DND-41 (cell line): ENCODE measurements at regions not wholly inside any gene's neighbourhood (a gene's known extent, or its start where the extent isn't known, plus 50 kb on each side); places are given as distances from the start of the nearest gene placed in this dataset.

Source experiments
- ATAC-seq: fragments of 200-7000 bp; cut with Tn5 transposase; 3 replicates; pipeline ENCODE4 v1.9.1; 2021; ENCODE audit warnings: low read depth; ENCODE audit not compliant: insufficient read depth
- DNase-seq: peaks from one replicate; pipeline ENCODE4 v3.0.0-alpha.2; 2020
- H2AFZ ChIP-seq: 2 replicates; pipeline ENCODE4 v1.6.0; 2012; ENCODE audit warnings: low read depth, low read length
- H3K27ac ChIP-seq: 2 replicates; pipeline ENCODE4 v1.5.1; 2012; ENCODE audit warnings: low read length, inconsistent platforms
- H3K27me3 ChIP-seq: fragments of 200-600 bp; sonication (generic); 2 replicates; pipeline ENCODE4 v1.6.0; 2012; ENCODE audit warnings: low read length, mild to moderate bottlenecking, inconsistent platforms; ENCODE audit not compliant: insufficient read depth, poor library complexity
- H3K36me3 ChIP-seq: 2 replicates; pipeline ENCODE4 v1.5.1; 2012; ENCODE audit warnings: low read length, inconsistent platforms; ENCODE audit not compliant: insufficient read depth
- H3K4me1 ChIP-seq: 2 replicates; pipeline ENCODE4 v1.5.1; 2012; ENCODE audit warnings: mild to moderate bottlenecking, low read length; ENCODE audit not compliant: insufficient read depth
- H3K4me2 ChIP-seq: 2 replicates; pipeline ENCODE4 v1.6.0; 2012; ENCODE audit warnings: mild to moderate bottlenecking, moderate library complexity, low read length, inconsistent platforms; ENCODE audit not compliant: insufficient read depth
- H3K4me3 ChIP-seq, 2 experiments: fragments of 200-600 bp in 1 of 2; shearing (Covaris generic) in 1 of 2; 2 replicates each; pipeline ENCODE4 v1.5.1; 2012 to 2016; ENCODE audit warnings: inconsistent platforms in 2 of 2, low read length in 2 of 2, mild to moderate bottlenecking in 2 of 2, low read depth in 1 of 2, moderate library complexity in 1 of 2
- H3K79me2 ChIP-seq: 2 replicates; pipeline ENCODE4 v1.6.0; 2012; ENCODE audit warnings: low read length, inconsistent platforms; ENCODE audit not compliant: insufficient read depth
- H3K9ac ChIP-seq: 2 replicates; pipeline ENCODE4 v1.6.0; 2012; ENCODE audit warnings: low read depth, mild to moderate bottlenecking, inconsistent platforms, low read length, moderate library complexity
- H3K9me3 ChIP-seq: 2 replicates; pipeline ENCODE4 v1.5.1; 2012; ENCODE audit warnings: low read length, moderate library complexity, mild to moderate bottlenecking, inconsistent platforms; ENCODE audit not compliant: insufficient read depth, severe bottlenecking
- H4K20me1 ChIP-seq: 2 replicates; pipeline ENCODE4 v1.6.0; 2012; ENCODE audit warnings: low read length; ENCODE audit not compliant: insufficient read depth
- EZH2 ChIP-seq: IDR thresholded peaks from 3 replicates; pipeline ENCODE4 v1.6.1; 2012; ENCODE audit warnings: borderline replicate concordance, low read depth, mild to moderate bottlenecking, moderate library complexity, low read length, inconsistent platforms; ENCODE audit not compliant: severe bottlenecking
- TF ChIP-seq, protein P1 (sequence below): IDR thresholded peaks from 2 replicates; pipeline ENCODE4 v1.5.1; 2012; ENCODE audit warnings: borderline replicate concordance, low read length, moderate library complexity, mild to moderate bottlenecking; ENCODE audit not compliant: poor library complexity, severe bottlenecking; ENCODE audit errors: extremely low read depth

GRCh38 chr21:33981391-33982101 is 65.9 kb upstream of the ATP5PO start:
- ATAC-seq, result no peak
- Histone ChIP-seq H2AFZ (no peak overlapping the region), H3K4me1 (peaks cover 27% of the 10 kb centered on the region), H3K9ac (no peak overlapping the region), H3K27ac (no peak overlapping the region), H3K9me3 (no peaks in the 10 kb centered on the region), H3K79me2 (peaks cover 11% of the 10 kb centered on the region), H4K20me1 (no peaks in the 10 kb centered on the region), H3K27me3 (no peaks in the 10 kb centered on the region), H3K4me3 (no peak overlapping the region), H3K4me2 (no peak overlapping the region), H3K36me3 (no peaks in the 10 kb centered on the region; the same call in 1 of the 2 replicates)
- DNase-seq, result no peak
- no peak for TF ChIP-seq EZH2
- TF ChIP-seq, protein P1, sequence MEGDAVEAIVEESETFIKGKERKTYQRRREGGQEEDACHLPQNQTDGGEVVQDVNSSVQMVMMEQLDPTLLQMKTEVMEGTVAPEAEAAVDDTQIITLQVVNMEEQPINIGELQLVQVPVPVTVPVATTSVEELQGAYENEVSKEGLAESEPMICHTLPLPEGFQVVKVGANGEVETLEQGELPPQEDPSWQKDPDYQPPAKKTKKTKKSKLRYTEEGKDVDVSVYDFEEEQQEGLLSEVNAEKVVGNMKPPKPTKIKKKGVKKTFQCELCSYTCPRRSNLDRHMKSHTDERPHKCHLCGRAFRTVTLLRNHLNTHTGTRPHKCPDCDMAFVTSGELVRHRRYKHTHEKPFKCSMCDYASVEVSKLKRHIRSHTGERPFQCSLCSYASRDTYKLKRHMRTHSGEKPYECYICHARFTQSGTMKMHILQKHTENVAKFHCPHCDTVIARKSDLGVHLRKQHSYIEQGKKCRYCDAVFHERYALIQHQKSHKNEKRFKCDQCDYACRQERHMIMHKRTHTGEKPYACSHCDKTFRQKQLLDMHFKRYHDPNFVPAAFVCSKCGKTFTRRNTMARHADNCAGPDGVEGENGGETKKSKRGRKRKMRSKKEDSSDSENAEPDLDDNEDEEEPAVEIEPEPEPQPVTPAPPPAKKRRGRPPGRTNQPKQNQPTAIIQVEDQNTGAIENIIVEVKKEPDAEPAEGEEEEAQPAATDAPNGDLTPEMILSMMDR, result no peak

GRCh38 chr21:33980276-33980916 is 64.8 kb upstream of the ATP5PO start:
- Histone ChIP-seq H3K9me3 (no peaks in the 10 kb centered on the region), H3K4me1 (peaks cover 38% of the 10 kb centered on the region)
- no peak for ATAC-seq

GRCh38 chr21:33978585-33978984 is 63.0 kb upstream of the ATP5PO start:
- no peaks in the 10 kb centered on the region for H3K9me3 ChIP-seq
- no peak overlapping the region for H3K4me2 ChIP-seq
- H3K4me3 ChIP-seq, result no peak overlapping the region
- H3K27me3 ChIP-seq, result no peaks in the 10 kb centered on the region
- no peaks in the 10 kb centered on the region; the same call in 1 of the 2 replicates for H3K36me3 ChIP-seq
- no peak for ATAC-seq
- no peaks in the 10 kb centered on the region for H4K20me1 ChIP-seq
- H3K79me2 ChIP-seq, result peaks cover 14% of the 10 kb centered on the region
- H3K9ac ChIP-seq, result no peak overlapping the region
- H2AFZ ChIP-seq, result no peak overlapping the region
- H3K4me1 ChIP-seq, result peaks cover 56% of the 10 kb centered on the region
- H3K27ac ChIP-seq, result peak overlapping the region; percentile 38
- DNase-seq, result no peak
- no peak for TF ChIP-seq EZH2
- TF ChIP-seq, protein P1, result no peak

More at GRCh38 chr21:33980276-33980916, 64.8 kb upstream of the ATP5PO start:
- no peak for DNase-seq
- Histone ChIP-seq H3K27ac (peak overlapping the region; percentile 13; the same call in 1 of the 2 replicates), H2AFZ (no peak overlapping the region), H3K9ac (no peak overlapping the region), H3K4me3 (no peak overlapping the region), H3K27me3 (no peaks in the 10 kb centered on the region), H3K36me3 (no peaks in the 10 kb centered on the region; the same call in 1 of the 2 replicates), H3K79me2 (peaks cover 11% of the 10 kb centered on the region), H3K4me2 (no peak overlapping the region), H4K20me1 (no peaks in the 10 kb centered on the region)
- TF ChIP-seq, protein P1, result no peak
- TF ChIP-seq EZH2, result no peak
